ENCODE measurements at regions not wholly inside any gene's neighbourhood (a gene's known extent, or its start where the extent isn't known, plus 50 kb on each side); places are given as distances from the start of the nearest gene placed in this dataset.

GRCh38 chr5:74030371-74030770 is 404.4 kb downstream of the ARHGEF28 start:
- no peak for DNase-seq (ENCODE audit: low read depth)

- DNase-seq (ENCODE audit: low read depth): no peak
These were observed 403.0 kb downstream of the ARHGEF28 start for GRCh38 chr5:74028976-74029375.

GRCh38 chr5:74028406-74028805 is 402.4 kb downstream of the ARHGEF28 start:
- DNase-seq (ENCODE audit: low read depth): no peak

- no peak for DNase-seq (ENCODE audit: low read depth)
These were observed 401.8 kb downstream of the ARHGEF28 start for GRCh38 chr5:74027732-74028338.

GRCh38 chr5:74026310-74026709 is 400.3 kb downstream of the ARHGEF28 start:
- DNase-seq (ENCODE audit: low read depth): no peak

GRCh38 chr5:74021126-74021525 is 395.1 kb downstream of the ARHGEF28 start:
- no peak for DNase-seq (ENCODE audit: low read depth)

- DNase-seq (ENCODE audit: low read depth): no peak
These were observed 394.5 kb downstream of the ARHGEF28 start for GRCh38 chr5:74020503-74020902.

GRCh38 chr5:74019923-74020322 is 393.9 kb downstream of the ARHGEF28 start:
- no peak for DNase-seq (ENCODE audit: low read depth)

GRCh38 chr5:74017786-74018211 is 391.8 kb downstream of the ARHGEF28 start:
- no peak for DNase-seq (ENCODE audit: low read depth)

GRCh38 chr5:74017112-74017511 is 391.1 kb downstream of the ARHGEF28 start:
- no peak for DNase-seq (ENCODE audit: low read depth)

- no peak for DNase-seq (ENCODE audit: low read depth)
These were observed 390.4 kb downstream of the ARHGEF28 start for GRCh38 chr5:74016373-74016772.

GRCh38 chr5:74015716-74016115 is 389.7 kb downstream of the ARHGEF28 start:
- no peak for DNase-seq (ENCODE audit: low read depth)

- no peak for DNase-seq (ENCODE audit: low read depth)
These were observed 387.2 kb downstream of the ARHGEF28 start for GRCh38 chr5:74013222-74013621.

- no peak for DNase-seq (ENCODE audit: low read depth)
These were observed 383.5 kb downstream of the ARHGEF28 start for GRCh38 chr5:74009502-74009901.

- DNase-seq (ENCODE audit: low read depth): no peak
These were observed 381.2 kb downstream of the ARHGEF28 start for GRCh38 chr5:74007193-74007592.

GRCh38 chr5:73999297-73999696 is 373.3 kb downstream of the ARHGEF28 start:
- DNase-seq (ENCODE audit: low read depth): no peak

- DNase-seq (ENCODE audit: low read depth): no peak
These were observed 372.5 kb downstream of the ARHGEF28 start for GRCh38 chr5:73998489-73998888.

- DNase-seq (ENCODE audit: low read depth): no peak
These were observed 372.0 kb downstream of the ARHGEF28 start for GRCh38 chr5:73997960-73998359.

GRCh38 chr5:73996151-73996755 is 370.3 kb downstream of the ARHGEF28 start:
- no peak for DNase-seq (ENCODE audit: low read depth)

- DNase-seq (ENCODE audit: low read depth): no peak
These were observed 369.0 kb downstream of the ARHGEF28 start for GRCh38 chr5:73994963-73995362.
